GM12872 (cell line): ENCODE measurements at regions not wholly inside any gene's neighbourhood (a gene's known extent, or its start where the extent isn't known, plus 50 kb on each side); places are given as distances from the start of the nearest gene placed in this dataset.

Experiments
- TF ChIP-seq, protein P1 (sequence below): IDR thresholded peaks from 3 replicates; pipeline ENCODE4 v1.5.1; 2011; ENCODE audit warnings: low read depth, mild to moderate bottlenecking, low read length, moderate library complexity; ENCODE audit not compliant: insufficient read depth

DNA sequence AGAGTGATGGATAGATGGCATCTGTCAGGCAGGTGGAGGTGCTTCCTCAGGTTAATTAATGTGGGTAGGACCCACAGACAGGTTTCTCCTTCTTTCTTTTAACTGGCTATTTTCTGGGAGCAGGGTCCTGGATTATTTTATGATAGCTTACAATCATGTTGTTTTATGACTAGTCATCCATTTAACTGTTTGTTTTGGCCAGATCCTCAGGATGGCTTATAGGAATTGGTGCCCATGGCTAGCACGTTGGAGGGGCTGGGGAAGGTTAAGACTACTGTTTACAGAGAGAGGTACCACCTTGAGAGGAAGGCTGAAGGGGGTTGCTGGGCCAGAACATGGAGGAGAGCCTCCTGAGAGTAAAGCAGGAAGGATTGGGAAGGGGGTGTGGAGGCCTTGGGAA, 78.0 kb upstream of the MGAT5 start:
- TF ChIP-seq, protein P1, sequence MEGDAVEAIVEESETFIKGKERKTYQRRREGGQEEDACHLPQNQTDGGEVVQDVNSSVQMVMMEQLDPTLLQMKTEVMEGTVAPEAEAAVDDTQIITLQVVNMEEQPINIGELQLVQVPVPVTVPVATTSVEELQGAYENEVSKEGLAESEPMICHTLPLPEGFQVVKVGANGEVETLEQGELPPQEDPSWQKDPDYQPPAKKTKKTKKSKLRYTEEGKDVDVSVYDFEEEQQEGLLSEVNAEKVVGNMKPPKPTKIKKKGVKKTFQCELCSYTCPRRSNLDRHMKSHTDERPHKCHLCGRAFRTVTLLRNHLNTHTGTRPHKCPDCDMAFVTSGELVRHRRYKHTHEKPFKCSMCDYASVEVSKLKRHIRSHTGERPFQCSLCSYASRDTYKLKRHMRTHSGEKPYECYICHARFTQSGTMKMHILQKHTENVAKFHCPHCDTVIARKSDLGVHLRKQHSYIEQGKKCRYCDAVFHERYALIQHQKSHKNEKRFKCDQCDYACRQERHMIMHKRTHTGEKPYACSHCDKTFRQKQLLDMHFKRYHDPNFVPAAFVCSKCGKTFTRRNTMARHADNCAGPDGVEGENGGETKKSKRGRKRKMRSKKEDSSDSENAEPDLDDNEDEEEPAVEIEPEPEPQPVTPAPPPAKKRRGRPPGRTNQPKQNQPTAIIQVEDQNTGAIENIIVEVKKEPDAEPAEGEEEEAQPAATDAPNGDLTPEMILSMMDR, result no peak

- TF ChIP-seq, protein P1, result no peak
Observed at GRCh38 chr2:134177351-134177931, 76.4 kb upstream of the MGAT5 start.

DNA sequence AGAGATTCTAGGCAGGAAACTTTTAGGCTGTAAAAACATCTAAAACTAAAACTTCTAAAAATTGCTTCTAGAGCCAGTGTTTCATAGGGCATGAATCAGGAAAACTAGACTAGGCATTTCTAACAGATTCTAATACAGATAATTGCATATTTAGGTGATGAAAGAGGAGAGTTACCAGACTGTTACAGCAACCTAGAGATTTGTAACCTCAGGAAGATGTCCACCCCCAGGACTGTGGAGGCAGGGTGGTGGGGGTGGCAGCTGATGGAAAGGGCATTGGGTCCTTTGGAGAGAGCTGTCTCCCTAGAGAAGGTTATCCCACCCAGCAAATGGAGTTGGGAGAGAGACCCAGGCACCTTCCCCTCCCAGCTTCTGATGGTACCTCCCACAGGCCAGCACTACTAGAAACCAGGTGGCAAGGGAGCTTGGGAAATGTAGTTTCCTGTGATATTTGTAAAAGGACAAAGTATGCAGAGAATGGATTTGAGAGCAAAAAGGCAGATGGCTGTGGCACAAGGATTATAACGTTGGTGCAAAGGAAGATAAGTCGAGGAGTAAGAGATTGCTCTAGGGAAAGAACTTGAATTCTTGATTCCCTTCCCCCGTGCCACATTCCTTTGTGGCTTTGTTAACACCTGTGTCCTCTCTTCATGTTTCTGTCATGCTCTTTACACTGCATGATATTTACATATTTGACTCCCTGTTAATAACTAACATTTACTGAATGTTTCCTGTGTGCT, 75.6 kb upstream of the MGAT5 start:
- TF ChIP-seq, protein P1, result no peak

DNA sequence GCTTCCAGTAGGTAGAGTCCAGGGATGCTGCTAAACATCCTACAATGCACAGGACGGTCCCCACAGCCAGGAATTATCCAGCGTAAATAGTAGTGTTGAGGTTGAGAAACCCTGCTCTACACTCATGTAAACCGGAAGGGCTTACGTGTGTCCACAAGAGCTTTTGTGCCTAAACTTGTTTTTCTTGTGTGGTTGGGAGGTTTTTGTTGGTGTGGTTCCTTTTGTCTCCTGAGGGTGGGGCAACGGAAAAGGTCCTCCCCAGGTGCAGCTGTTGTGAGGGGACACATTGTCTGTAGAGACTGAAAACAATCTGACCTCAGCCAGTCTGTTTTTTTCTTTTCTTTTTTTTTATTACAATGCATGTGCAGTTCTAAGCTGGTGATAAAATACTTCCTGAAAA, 72.7 kb upstream of the MGAT5 start:
- TF ChIP-seq, protein P1, result no peak

- TF ChIP-seq, protein P1, result no peak
Observed at GRCh38 chr2:134183679-134184078, 70.2 kb upstream of the MGAT5 start.

GRCh38 chr2:134185639-134186038, 68.2 kb upstream of the MGAT5 start:
- TF ChIP-seq, protein P1, result no peak

GRCh38 chr2:134189009-134189720, 64.7 kb upstream of the MGAT5 start:
- TF ChIP-seq, protein P1, result no peak
